Ovary (tissue), 7 donors: ENCODE measurements at regions not wholly inside any gene's neighbourhood (a gene's known extent, or its start where the extent isn't known, plus 50 kb on each side); places are given as distances from the start of the nearest gene placed in this dataset.

Experiments used
- DNase-seq, 5 donors: peaks; one replicate each; pipeline ENCODE4 v3.0.0-alpha.2; 2019 to 2020
- H3K27ac ChIP-seq, 2 donors: fragments of 200-600 bp; one replicate each; pipeline versions ENCODE4 v1.5.1 to v1.8.0; 2019 to 2022
- H3K27me3 ChIP-seq: fragments of 200-600 bp; one replicate; pipeline ENCODE4 v1.8.0; 2022
- H3K36me3 ChIP-seq: fragments of 200-600 bp; sonication (generic); one replicate; pipeline ENCODE4 v1.5.1; 2019
- H3K4me1 ChIP-seq: one replicate; pipeline ENCODE4 v1.8.1; 2013; ENCODE audit warnings: mild to moderate bottlenecking, moderate library complexity; ENCODE audit not compliant: insufficient read depth
- H3K4me3 ChIP-seq: fragments of 200-600 bp; sonication (generic); one replicate; pipeline ENCODE4 v1.5.1; 2017
- H3K9me3 ChIP-seq, 2 donors: fragments of 200-600 bp in 1 of 2; sonication (generic) in 1 of 2; one replicate each; pipeline versions ENCODE4 v1.5.1 to v1.8.1; 2013 to 2019; ENCODE audit warnings: mild to moderate bottlenecking in 1 of 2, moderate library complexity in 1 of 2
- EP300 ChIP-seq: sonication (generic); formaldehyde crosslinking; IDR thresholded peaks from one replicate; pipeline ENCODE4 v1.6.1; 2017; ENCODE audit warnings: antibody characterized with exemption
- POLR2A ChIP-seq: fragments of 450-650 bp; IDR thresholded peaks from one replicate; pipeline ENCODE4 v1.6.1; 2017; ENCODE audit warnings: antibody characterized with exemption, mild to moderate bottlenecking, moderate library complexity
- WGBS, 3 donors: extraction: QIAGEN DNeasy Blood & Tissue Kit in 1 of 3; methylation state at CpG; one replicate each; pipeline versions ENCODE4 v1.1.5 to v1.1.7; 2013 to 2017; 5-methylcytosine and 5-hydroxymethylcytosine counted together
- intact Hi-C, 4 donors: fragments of 100-400 bp; cut with DNase I; formaldehyde crosslinking; loops; one replicate each; pipeline versions ENCODE4 v1.11.0 to v1.15.1; 2022 to 2023
- TF ChIP-seq, protein P1 (sequence below), 3 donors: fragments of 450-650 bp in 2 of 3; fragments of 200-600 bp in 1 of 3; IDR thresholded peaks; one replicate each; pipeline versions ENCODE4 v1.5.1 to v1.8.0; 2016 to 2022; ENCODE audit warnings: antibody characterized with exemption in 3 of 3, mild to moderate bottlenecking in 1 of 3
- donor health status: DM: no; HTN: no; CAD: no; lungs with moderate emphysema.
- donor health status: DM: no; HTN: no; CAD: no.
- donor health status: Bipolar disorder and iron deficiency.
- donor health status: DM: no; HTN: no; CAD: no.
- donor health status: DM: yes; HTN: yes; CAD: no.

- TF ChIP-seq POLR2A, result no peak
- TF ChIP-seq EP300, result no peak
- TF ChIP-seq, protein P1, sequence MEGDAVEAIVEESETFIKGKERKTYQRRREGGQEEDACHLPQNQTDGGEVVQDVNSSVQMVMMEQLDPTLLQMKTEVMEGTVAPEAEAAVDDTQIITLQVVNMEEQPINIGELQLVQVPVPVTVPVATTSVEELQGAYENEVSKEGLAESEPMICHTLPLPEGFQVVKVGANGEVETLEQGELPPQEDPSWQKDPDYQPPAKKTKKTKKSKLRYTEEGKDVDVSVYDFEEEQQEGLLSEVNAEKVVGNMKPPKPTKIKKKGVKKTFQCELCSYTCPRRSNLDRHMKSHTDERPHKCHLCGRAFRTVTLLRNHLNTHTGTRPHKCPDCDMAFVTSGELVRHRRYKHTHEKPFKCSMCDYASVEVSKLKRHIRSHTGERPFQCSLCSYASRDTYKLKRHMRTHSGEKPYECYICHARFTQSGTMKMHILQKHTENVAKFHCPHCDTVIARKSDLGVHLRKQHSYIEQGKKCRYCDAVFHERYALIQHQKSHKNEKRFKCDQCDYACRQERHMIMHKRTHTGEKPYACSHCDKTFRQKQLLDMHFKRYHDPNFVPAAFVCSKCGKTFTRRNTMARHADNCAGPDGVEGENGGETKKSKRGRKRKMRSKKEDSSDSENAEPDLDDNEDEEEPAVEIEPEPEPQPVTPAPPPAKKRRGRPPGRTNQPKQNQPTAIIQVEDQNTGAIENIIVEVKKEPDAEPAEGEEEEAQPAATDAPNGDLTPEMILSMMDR (IDR thresholded peaks at IDR 0.05), result no peak
- Histone ChIP-seq H3K4me3 (no peak overlapping the region), H3K36me3 (no peaks in the 10 kb centered on the region), H3K27ac (no peak overlapping the region), H3K4me1 (no peaks in the 10 kb centered on the region), H3K27me3 (no peaks in the 10 kb centered on the region), H3K9me3 (no peaks in the 10 kb centered on the region)
- WGBS, 3 donors, result 39 to 63% (median 43%) methylated on average over 2 of the region's 2 CpGs
- intact Hi-C loops, result no loop called here
- DNase-seq, result no peak
Measured at GRCh38 chr1:187871177-187871845, 1042.6 kb downstream of the PLA2G4A start.

DNA sequence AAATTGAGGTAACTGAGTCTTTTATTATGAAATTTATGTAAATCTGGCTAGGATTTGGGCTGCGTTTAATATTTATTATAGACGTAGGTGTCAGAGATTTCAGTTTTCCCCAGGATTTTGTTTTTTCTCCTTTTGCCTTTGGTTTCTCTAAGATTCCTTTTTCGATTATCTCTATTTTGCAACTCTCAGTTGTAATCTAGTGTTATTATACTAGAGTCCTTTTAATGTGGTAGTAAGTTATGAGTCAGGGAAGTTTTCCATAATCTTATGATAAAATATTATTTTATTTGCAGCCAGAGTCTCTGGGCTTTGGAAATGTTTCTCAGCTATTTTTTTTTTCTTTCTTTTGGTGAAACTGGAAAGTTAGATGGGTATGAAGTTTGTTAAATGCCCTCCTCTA lies 1043.8 kb downstream of the PLA2G4A start:
- DNase-seq, result no peak
- no peak overlapping the region for H3K27ac ChIP-seq
- no peaks in the 10 kb centered on the region for H3K4me1 ChIP-seq
- 24 to 34% (median 30%) methylated on average over 3 of the region's 3 CpGs for WGBS, 3 donors
- TF ChIP-seq POLR2A, result no peak
- TF ChIP-seq, protein P1 (IDR thresholded peaks at IDR 0.05), result no peak
- TF ChIP-seq EP300, result no peak
- intact Hi-C loops, result no loop called here
- H3K9me3 ChIP-seq, result no peaks in the 10 kb centered on the region
- no peak overlapping the region for H3K4me3 ChIP-seq
- no peaks in the 10 kb centered on the region for H3K36me3 ChIP-seq
- no peaks in the 10 kb centered on the region for H3K27me3 ChIP-seq

DNA sequence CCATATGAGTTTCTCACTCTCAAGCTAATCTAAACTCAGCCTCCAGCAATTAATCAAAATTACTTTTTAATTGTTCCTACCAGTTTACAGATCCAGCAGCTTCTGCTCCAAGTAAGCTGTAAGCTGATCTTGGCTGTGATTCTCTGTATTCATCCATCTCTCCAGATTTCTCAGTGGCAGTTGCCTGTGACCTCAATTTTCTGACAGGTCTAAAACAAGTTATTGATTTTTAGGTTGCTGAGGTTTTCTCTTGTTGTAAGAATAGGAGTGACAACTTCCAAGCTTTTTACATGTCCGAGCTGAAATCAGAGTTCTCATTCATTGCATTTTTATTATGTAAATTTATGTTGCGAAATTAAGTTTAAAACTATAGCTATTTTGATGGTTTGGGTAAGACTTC lies 1044.4 kb downstream of the PLA2G4A start:
- H3K27ac ChIP-seq, result no peak overlapping the region
- intact Hi-C loops, result no loop called here
- no peak for DNase-seq
- H3K36me3 ChIP-seq, result no peaks in the 10 kb centered on the region
- H3K9me3 ChIP-seq, result no peaks in the 10 kb centered on the region
- no peak overlapping the region for H3K4me3 ChIP-seq
- no peaks in the 10 kb centered on the region for H3K4me1 ChIP-seq
- no peaks in the 10 kb centered on the region for H3K27me3 ChIP-seq
- no peak for TF ChIP-seq EP300
- WGBS, 3 donors, result 84 to 91% (median 89%) methylated on average over 2 of the region's 2 CpGs

DNA sequence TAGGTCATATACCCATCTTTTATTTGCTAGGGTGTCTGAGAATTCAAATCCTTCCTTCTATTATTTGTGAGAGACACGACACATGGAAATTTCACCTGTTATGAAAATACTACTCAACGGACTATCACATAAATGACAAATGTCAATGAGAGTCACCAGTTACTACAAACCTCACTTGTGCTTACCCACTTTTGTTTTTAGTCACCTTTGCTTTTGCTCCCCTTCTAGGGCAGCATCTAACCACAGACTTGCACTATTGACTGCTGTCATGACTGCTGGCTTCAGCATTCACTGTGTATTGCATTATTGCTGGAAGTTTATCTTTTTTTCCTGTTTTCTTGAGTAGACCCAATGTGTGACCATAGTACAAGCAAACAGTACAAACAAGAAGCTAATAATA lies 1048.0 kb downstream of the PLA2G4A start:
- no peak overlapping the region for H3K4me3 ChIP-seq
- TF ChIP-seq, protein P1 (IDR thresholded peaks at IDR 0.05), result no peak
- TF ChIP-seq EP300 (no peak), POLR2A (no peak)
- H3K36me3 ChIP-seq, result no peaks in the 10 kb centered on the region
- H3K27ac ChIP-seq, result no peak overlapping the region
- no peaks in the 10 kb centered on the region for H3K9me3 ChIP-seq
- no peaks in the 10 kb centered on the region for H3K4me1 ChIP-seq
- H3K27me3 ChIP-seq, result no peaks in the 10 kb centered on the region
- 90 to 97% (median 95%) methylated on average over 2 of the region's 2 CpGs for WGBS, 3 donors
- no peak for DNase-seq
- intact Hi-C loops, result no loop called here

DNA sequence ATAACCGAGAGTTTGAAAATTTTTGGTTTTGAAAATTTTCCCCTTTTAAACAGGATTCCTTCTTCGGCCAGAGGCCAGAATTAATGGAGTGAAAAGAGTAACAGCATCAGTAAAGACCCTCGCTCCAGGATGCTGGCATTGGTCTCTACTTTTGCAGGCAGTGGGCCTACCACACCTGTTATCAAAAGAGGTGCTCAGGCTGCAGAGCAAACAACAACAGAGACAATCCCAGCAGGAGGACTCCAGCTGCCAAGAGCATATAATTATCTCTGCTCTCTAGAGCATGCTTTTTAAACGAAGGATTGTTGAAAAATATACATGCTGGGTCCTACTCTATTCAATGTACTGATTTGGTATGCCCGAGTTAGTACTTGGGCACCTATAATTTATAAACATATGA lies 1048.5 kb downstream of the PLA2G4A start:
- no peak for DNase-seq
- H3K36me3 ChIP-seq, result no peaks in the 10 kb centered on the region
- no peak for TF ChIP-seq EP300
- TF ChIP-seq POLR2A, result no peak
- TF ChIP-seq, protein P1 (IDR thresholded peaks at IDR 0.05), result no peak
- no peak overlapping the region for H3K4me3 ChIP-seq
- no peaks in the 10 kb centered on the region for H3K27me3 ChIP-seq
- no peaks in the 10 kb centered on the region for H3K4me1 ChIP-seq
- intact Hi-C loops, result no loop called here
- 59 to 68% (median 67%) methylated on average over 5 of the region's 5 CpGs for WGBS, 3 donors
- no peaks in the 10 kb centered on the region for H3K9me3 ChIP-seq
- no peak overlapping the region for H3K27ac ChIP-seq
